Endodermal cell (in vitro differentiated cells): ENCODE measurements at regions not wholly inside any gene's neighbourhood (a gene's known extent, or its start where the extent isn't known, plus 50 kb on each side); places are given as distances from the start of the nearest gene placed in this dataset.

Source experiments
- DNase-seq: peaks from one replicate; pipeline ENCODE4 v3.0.0-alpha.2; 2017
- H3K27ac ChIP-seq: 2 replicates; pipeline ENCODE4 v1.5.1; 2013; ENCODE audit warnings: mild to moderate bottlenecking, low read depth, low read length, moderate library complexity
- H3K27me3 ChIP-seq: 2 replicates; pipeline ENCODE4 v1.6.1; 2013; ENCODE audit warnings: mild to moderate bottlenecking, low read length, moderate library complexity; ENCODE audit not compliant: insufficient read depth, control insufficient read depth, poor library complexity, severe bottlenecking
- H3K36me3 ChIP-seq: 2 replicates; pipeline ENCODE4 v1.7.0; 2013; ENCODE audit warnings: mild to moderate bottlenecking, low read length, moderate library complexity; ENCODE audit not compliant: control insufficient read depth, insufficient read depth
- H3K4me1 ChIP-seq: one replicate; pipeline ENCODE4 v1.7.0; 2013; ENCODE audit warnings: low read length; ENCODE audit not compliant: control insufficient read depth, insufficient read depth
- H3K4me3 ChIP-seq: 2 replicates; pipeline ENCODE4 v1.5.1; 2013; ENCODE audit warnings: mild to moderate bottlenecking, low read length, moderate library complexity
- H3K9ac ChIP-seq: 2 replicates; pipeline ENCODE4 v1.6.1; 2013; ENCODE audit warnings: mild to moderate bottlenecking, low read length, moderate library complexity; ENCODE audit not compliant: poor library complexity, severe bottlenecking; ENCODE audit errors: extremely low read depth
- H3K9me3 ChIP-seq: 2 replicates; pipeline ENCODE4 v1.6.1; 2013; ENCODE audit warnings: mild to moderate bottlenecking, low read length, moderate library complexity; ENCODE audit not compliant: control insufficient read depth
- H3K27ac Mint-ChIP-seq: 2 replicates; pipeline ENCODE4 v1.8.0; 2020; ENCODE audit warnings: mixed read lengths
- H3K27me3 Mint-ChIP-seq: 2 replicates; pipeline ENCODE4 v1.8.0; 2021; ENCODE audit warnings: mild to moderate bottlenecking, mixed read lengths; ENCODE audit not compliant: insufficient read depth
- H3K36me3 Mint-ChIP-seq: 2 replicates; pipeline ENCODE4 v1.8.0; 2020; ENCODE audit warnings: low read depth, mixed read lengths
- H3K4me1 Mint-ChIP-seq: 2 replicates; pipeline ENCODE4 v1.8.0; 2020; ENCODE audit warnings: mixed read lengths
- H3K4me3 Mint-ChIP-seq: 2 replicates; pipeline ENCODE4 v1.8.0; 2020; ENCODE audit warnings: mild to moderate bottlenecking, moderate library complexity, mixed read lengths
- H3K9me3 Mint-ChIP-seq: 2 replicates; pipeline ENCODE4 v1.8.0; 2020; ENCODE audit warnings: mild to moderate bottlenecking, mixed read lengths
- WGBS, 2 experiments: methylation state at CpG; one replicate each; pipeline versions ENCODE4 v1.1.5 to v1.1.7; 2013; ENCODE audit warnings: missing lambda C conversion rate in 2 of 2, mixed read lengths in 1 of 2; ENCODE audit not compliant: insufficient coverage in 1 of 2, insufficient read length in 1 of 2; 5-methylcytosine and 5-hydroxymethylcytosine counted together
- TF ChIP-seq, protein P1 (sequence below): fragments of 200-600 bp; sonication (generic); conservative IDR thresholded peaks from 2 replicates; pipeline ENCODE4 v1.5.0; 2021; ENCODE audit warnings: antibody characterized with exemption, mild to moderate bottlenecking

DNA sequence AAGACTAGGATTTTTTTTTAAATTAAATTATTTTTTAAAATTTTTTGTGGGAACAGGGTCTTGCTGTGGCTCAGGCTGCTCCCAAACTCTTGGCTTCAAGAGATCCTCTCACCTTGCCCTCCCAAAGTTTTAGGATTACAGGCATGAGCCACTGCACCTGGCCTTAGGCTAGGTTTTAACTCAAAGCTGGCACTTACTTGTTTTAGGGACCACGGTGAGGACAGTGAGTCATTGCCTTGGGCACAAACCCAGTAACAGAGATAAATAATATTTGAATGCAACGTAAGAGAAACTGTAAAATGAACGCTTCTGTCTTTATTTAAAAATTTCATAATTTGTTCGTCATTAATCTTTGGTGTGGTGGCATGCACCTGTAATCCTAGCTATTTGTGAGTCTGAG lies 96.6 kb downstream of the GATA3 start:
- Mint-ChIP-seq H3K9me3 (no peaks in the 10 kb centered on the region), H3K4me1 (no peaks in the 10 kb centered on the region), H3K4me3 (no peak overlapping the region), H3K27ac (no peak overlapping the region), H3K27me3 (no peaks in the 10 kb centered on the region), H3K36me3 (no peaks in the 10 kb centered on the region)
- Histone ChIP-seq H3K27me3 (no peaks in the 10 kb centered on the region), H3K9me3 (no peaks in the 10 kb centered on the region), H3K4me1 (no peaks in the 10 kb centered on the region), H3K36me3 (no peaks in the 10 kb centered on the region), H3K27ac (no peak overlapping the region), H3K9ac (no peak overlapping the region), H3K4me3 (no peak overlapping the region)
- TF ChIP-seq, protein P1, sequence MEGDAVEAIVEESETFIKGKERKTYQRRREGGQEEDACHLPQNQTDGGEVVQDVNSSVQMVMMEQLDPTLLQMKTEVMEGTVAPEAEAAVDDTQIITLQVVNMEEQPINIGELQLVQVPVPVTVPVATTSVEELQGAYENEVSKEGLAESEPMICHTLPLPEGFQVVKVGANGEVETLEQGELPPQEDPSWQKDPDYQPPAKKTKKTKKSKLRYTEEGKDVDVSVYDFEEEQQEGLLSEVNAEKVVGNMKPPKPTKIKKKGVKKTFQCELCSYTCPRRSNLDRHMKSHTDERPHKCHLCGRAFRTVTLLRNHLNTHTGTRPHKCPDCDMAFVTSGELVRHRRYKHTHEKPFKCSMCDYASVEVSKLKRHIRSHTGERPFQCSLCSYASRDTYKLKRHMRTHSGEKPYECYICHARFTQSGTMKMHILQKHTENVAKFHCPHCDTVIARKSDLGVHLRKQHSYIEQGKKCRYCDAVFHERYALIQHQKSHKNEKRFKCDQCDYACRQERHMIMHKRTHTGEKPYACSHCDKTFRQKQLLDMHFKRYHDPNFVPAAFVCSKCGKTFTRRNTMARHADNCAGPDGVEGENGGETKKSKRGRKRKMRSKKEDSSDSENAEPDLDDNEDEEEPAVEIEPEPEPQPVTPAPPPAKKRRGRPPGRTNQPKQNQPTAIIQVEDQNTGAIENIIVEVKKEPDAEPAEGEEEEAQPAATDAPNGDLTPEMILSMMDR = no peak
- 95 to 96% methylated on average over 4 of the region's 4 CpGs for WGBS, 2 experiments
- DNase-seq = no peak

DNA sequence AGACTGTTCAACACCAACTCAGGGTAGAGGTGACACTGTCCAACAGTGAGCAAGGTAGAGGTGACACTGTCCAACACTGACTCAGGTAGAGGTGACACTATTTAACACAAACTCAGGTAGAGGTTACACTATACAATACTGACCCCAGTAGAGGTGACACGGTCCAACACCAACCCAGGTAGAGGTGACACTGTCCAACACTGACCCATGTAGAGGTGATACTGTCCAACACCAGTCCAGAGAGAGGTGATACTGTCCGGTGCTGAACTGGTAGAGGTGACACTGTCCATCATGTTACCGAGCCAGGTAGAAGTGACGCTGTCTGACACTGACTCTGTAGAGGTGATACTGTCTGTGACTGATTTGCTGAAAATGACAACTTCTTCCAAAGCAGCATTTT lies 102.4 kb downstream of the GATA3 start:
- no peak overlapping the region for H3K27ac Mint-ChIP-seq
- no peaks in the 10 kb centered on the region for H3K36me3 Mint-ChIP-seq
- peaks cover 3% of the 10 kb centered on the region for H3K9me3 Mint-ChIP-seq
- TF ChIP-seq, protein P1 = no peak
- Histone ChIP-seq H3K4me1 (no peaks in the 10 kb centered on the region), H3K9me3 (no peaks in the 10 kb centered on the region), H3K27ac (no peak overlapping the region), H3K9ac (no peak overlapping the region), H3K4me3 (no peak overlapping the region), H3K36me3 (no peaks in the 10 kb centered on the region), H3K27me3 (no peaks in the 10 kb centered on the region)
- 93 to 95% methylated on average over 3 to 4 of the region's 4 CpGs for WGBS, 2 experiments
- peaks cover 24% of the 10 kb centered on the region for H3K27me3 Mint-ChIP-seq
- no peaks in the 10 kb centered on the region for H3K4me1 Mint-ChIP-seq
- H3K4me3 Mint-ChIP-seq = no peak overlapping the region
- DNase-seq = no peak

DNA sequence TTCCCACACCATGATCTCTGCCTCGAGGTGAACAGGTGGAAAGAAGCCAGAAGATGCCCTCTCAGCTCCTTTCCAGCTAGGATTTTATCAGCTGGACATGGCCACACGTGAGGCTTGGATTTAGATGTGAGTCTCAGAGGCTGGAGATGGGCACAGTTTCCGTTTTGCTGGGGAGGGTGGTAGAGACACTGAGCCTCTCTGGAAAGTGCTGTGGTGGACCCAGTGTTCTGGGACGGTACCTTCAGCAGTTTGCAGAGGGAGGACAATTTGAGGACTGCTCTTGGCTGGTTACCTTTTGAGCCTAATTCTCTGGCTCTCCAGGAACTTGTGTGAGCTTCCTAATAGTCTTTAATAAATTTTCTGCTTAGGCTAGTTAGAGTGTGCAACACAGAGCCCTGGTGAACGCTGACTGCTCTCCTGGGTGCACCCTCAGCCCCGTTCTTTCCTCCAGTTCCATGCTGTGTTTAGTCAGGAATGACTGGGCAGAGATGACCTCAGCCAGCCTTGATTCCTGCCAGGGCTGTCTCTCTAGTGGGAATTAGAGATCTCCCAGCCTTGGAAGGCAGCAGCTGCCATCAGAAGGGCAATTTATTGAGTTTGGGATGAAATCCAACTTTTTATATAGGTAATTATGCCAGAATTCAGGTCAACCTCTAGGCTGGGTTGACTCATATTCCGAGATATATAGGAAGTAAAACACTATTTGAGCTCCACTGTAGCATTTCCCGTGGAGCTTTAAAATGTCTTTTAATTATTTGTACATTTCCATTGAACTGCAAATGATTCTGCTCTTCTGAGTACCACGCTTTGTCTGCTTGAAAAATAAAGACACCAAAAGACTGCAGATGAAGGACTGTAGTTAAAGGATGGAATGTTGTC lies 103.9 kb downstream of the GATA3 start:
- H3K4me1 ChIP-seq = no peaks in the 10 kb centered on the region
- no peak overlapping the region for H3K27ac ChIP-seq
- H3K9ac ChIP-seq = no peak overlapping the region
- H3K27me3 Mint-ChIP-seq = peaks cover 26% of the 10 kb centered on the region
- H3K4me3 Mint-ChIP-seq = no peak overlapping the region
- WGBS, 2 experiments = 85 to 92% methylated on average over 7 to 9 of the region's 9 CpGs
- TF ChIP-seq, protein P1 = no peak
- no peaks in the 10 kb centered on the region for H3K4me1 Mint-ChIP-seq
- H3K27me3 ChIP-seq = no peaks in the 10 kb centered on the region
- peaks cover 3% of the 10 kb centered on the region for H3K9me3 Mint-ChIP-seq
- no peaks in the 10 kb centered on the region for H3K36me3 Mint-ChIP-seq
- no peak overlapping the region for H3K27ac Mint-ChIP-seq
- no peak for DNase-seq
- H3K9me3 ChIP-seq = no peaks in the 10 kb centered on the region
- no peak overlapping the region for H3K4me3 ChIP-seq
- no peaks in the 10 kb centered on the region for H3K36me3 ChIP-seq
